Ishikawa (cell line): ENCODE measurements at regions not wholly inside any gene's neighbourhood (a gene's known extent, or its start where the extent isn't known, plus 50 kb on each side); places are given as distances from the start of the nearest gene placed in this dataset.

ENCODE experiments used
- CEBPB ChIP-seq: IDR thresholded peaks from 2 replicates; pipeline ENCODE4 v1.6.1; 2012
- CREB1 ChIP-seq: IDR thresholded peaks from 2 replicates; pipeline ENCODE4 v1.6.1; 2012; ENCODE audit warnings: low read depth
- EP300 ChIP-seq: IDR thresholded peaks from 2 replicates; pipeline ENCODE4 v1.6.1; 2012; ENCODE audit warnings: borderline replicate concordance
- FOXM1 ChIP-seq: IDR thresholded peaks from 2 replicates; pipeline ENCODE4 v1.6.1; 2012; ENCODE audit warnings: low read depth, borderline replicate concordance
- NFIC ChIP-seq: IDR thresholded peaks from 2 replicates; pipeline ENCODE4 v1.6.1; 2012
- RAD21 ChIP-seq: IDR thresholded peaks from 2 replicates; pipeline ENCODE4 v1.6.1; 2012; ENCODE audit warnings: low read depth
- TAF1 ChIP-seq: IDR thresholded peaks from 2 replicates; pipeline ENCODE4 v1.6.1; 2012; ENCODE audit warnings: low read depth, mild to moderate bottlenecking
- TCF12 ChIP-seq: IDR thresholded peaks from 2 replicates; pipeline ENCODE4 v1.6.1; 2012; ENCODE audit warnings: low read depth
- TEAD4 ChIP-seq: IDR thresholded peaks from 2 replicates; pipeline ENCODE4 v1.6.1; 2012
- USF1 ChIP-seq: IDR thresholded peaks from 2 replicates; pipeline ENCODE4 v1.6.1; 2012
- YY1 ChIP-seq: IDR thresholded peaks from 2 replicates; pipeline ENCODE4 v1.6.1; 2012; ENCODE audit warnings: low read depth
- ZBTB7A ChIP-seq: IDR thresholded peaks from 2 replicates; pipeline ENCODE4 v1.6.1; 2012; ENCODE audit warnings: low read depth
- TF ChIP-seq, protein P1 (sequence below): IDR thresholded peaks from 2 replicates; pipeline ENCODE4 v1.6.1; 2012
- TF ChIP-seq, protein P2 (sequence below): IDR thresholded peaks from 2 replicates; pipeline ENCODE4 v1.6.1; 2012; ENCODE audit warnings: low read depth, mild to moderate bottlenecking

- TF ChIP-seq TAF1 (no peak), EP300 (no peak), CEBPB (no peak), TCF12 (no peak), RAD21 (no peak), YY1 (no peak), FOXM1 (no peak), CREB1 (no peak), NFIC (no peak), USF1 (no peak), ZBTB7A (no peak), TEAD4 (no peak)
- TF ChIP-seq, protein P1, sequence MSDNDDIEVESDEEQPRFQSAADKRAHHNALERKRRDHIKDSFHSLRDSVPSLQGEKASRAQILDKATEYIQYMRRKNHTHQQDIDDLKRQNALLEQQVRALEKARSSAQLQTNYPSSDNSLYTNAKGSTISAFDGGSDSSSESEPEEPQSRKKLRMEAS = no peak
- TF ChIP-seq, protein P2, sequence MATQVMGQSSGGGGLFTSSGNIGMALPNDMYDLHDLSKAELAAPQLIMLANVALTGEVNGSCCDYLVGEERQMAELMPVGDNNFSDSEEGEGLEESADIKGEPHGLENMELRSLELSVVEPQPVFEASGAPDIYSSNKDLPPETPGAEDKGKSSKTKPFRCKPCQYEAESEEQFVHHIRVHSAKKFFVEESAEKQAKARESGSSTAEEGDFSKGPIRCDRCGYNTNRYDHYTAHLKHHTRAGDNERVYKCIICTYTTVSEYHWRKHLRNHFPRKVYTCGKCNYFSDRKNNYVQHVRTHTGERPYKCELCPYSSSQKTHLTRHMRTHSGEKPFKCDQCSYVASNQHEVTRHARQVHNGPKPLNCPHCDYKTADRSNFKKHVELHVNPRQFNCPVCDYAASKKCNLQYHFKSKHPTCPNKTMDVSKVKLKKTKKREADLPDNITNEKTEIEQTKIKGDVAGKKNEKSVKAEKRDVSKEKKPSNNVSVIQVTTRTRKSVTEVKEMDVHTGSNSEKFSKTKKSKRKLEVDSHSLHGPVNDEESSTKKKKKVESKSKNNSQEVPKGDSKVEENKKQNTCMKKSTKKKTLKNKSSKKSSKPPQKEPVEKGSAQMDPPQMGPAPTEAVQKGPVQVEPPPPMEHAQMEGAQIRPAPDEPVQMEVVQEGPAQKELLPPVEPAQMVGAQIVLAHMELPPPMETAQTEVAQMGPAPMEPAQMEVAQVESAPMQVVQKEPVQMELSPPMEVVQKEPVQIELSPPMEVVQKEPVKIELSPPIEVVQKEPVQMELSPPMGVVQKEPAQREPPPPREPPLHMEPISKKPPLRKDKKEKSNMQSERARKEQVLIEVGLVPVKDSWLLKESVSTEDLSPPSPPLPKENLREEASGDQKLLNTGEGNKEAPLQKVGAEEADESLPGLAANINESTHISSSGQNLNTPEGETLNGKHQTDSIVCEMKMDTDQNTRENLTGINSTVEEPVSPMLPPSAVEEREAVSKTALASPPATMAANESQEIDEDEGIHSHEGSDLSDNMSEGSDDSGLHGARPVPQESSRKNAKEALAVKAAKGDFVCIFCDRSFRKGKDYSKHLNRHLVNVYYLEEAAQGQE = no peak
Observed at GRCh38 chr18:64208516-64208915, 59.6 kb upstream of the LINC00305 start.
